Esophagus mucosa (tissue), 1 donor: ENCODE measurements at regions not wholly inside any gene's neighbourhood (a gene's known extent, or its start where the extent isn't known, plus 50 kb on each side); places are given as distances from the start of the nearest gene placed in this dataset.
"Not testable (repeated sequence)": the region's sequence is repeated elsewhere in the genome, so short reads cannot be mapped to it uniquely, and the experiment has no call there.

Source experiments
- ATAC-seq: fragments of 200-7000 bp; cut with Tn5 transposase; one replicate; pipeline ENCODE4 v1.9.1; 2020
- donor health status: DM: yes; HTN: yes; CAD: no.

- ATAC-seq, result no peak
Measured at GRCh38 chr6:40881501-40881900, 157.5 kb downstream of the UNC5CL start.

- no peak for ATAC-seq
Measured at GRCh38 chr6:40880906-40881305, 158.1 kb downstream of the UNC5CL start.

GRCh38 chr6:40879169-40879568, 159.9 kb downstream of the UNC5CL start:
- ATAC-seq, result no peak

- ATAC-seq, result peak; percentile 34
Measured at GRCh38 chr6:40877362-40877761, 161.7 kb downstream of the UNC5CL start.

- no peak for ATAC-seq
Measured at GRCh38 chr6:40876336-40876735, 162.7 kb downstream of the UNC5CL start.

- peak; percentile 86 for ATAC-seq
Measured at GRCh38 chr6:40874495-40874894, 164.5 kb downstream of the UNC5CL start.

GRCh38 chr6:40871424-40871823, 167.6 kb downstream of the UNC5CL start:
- no peak for ATAC-seq

- ATAC-seq, result not testable (repeated sequence)
Measured at GRCh38 chr6:40868089-40868865, 170.7 kb downstream of the UNC5CL start.

GRCh38 chr6:40867527-40867926, 171.5 kb downstream of the UNC5CL start:
- ATAC-seq, result peak; percentile 68

- ATAC-seq, result not testable (repeated sequence)
Measured at GRCh38 chr6:40865259-40865658, 173.8 kb downstream of the UNC5CL start.

GRCh38 chr6:40860443-40860842, 178.6 kb downstream of the UNC5CL start:
- no peak for ATAC-seq

- ATAC-seq, result no peak
Measured at GRCh38 chr6:40856271-40856670, 182.8 kb downstream of the UNC5CL start.

- no peak for ATAC-seq
Measured at GRCh38 chr6:40855168-40855880, 183.7 kb downstream of the UNC5CL start.

- ATAC-seq, result no peak
Measured at GRCh38 chr6:40854592-40854991, 184.4 kb downstream of the UNC5CL start.

- no peak for ATAC-seq
Measured at GRCh38 chr6:40852779-40853373, 186.1 kb downstream of the UNC5CL start.

- ATAC-seq, result no peak
Measured at GRCh38 chr6:40849546-40849945, 189.5 kb downstream of the UNC5CL start.

- no peak for ATAC-seq
Measured at GRCh38 chr6:40848868-40849514, 190.0 kb downstream of the UNC5CL start.

GRCh38 chr6:40848038-40848437, 191.0 kb downstream of the UNC5CL start:
- ATAC-seq, result peak; percentile 99

- ATAC-seq, result no peak
Measured at GRCh38 chr6:40845553-40845952, 193.5 kb downstream of the UNC5CL start.

- ATAC-seq, result no peak
Measured at GRCh38 chr6:40844246-40844645, 194.8 kb downstream of the UNC5CL start.

GRCh38 chr6:40841721-40842120, 197.3 kb downstream of the UNC5CL start:
- no peak for ATAC-seq

GRCh38 chr6:40832691-40833090, 206.3 kb downstream of the UNC5CL start:
- no peak for ATAC-seq

GRCh38 chr6:40831381-40831780, 207.6 kb downstream of the UNC5CL start:
- no peak for ATAC-seq
